Skeletal muscle cell (primary cell): ENCODE measurements at regions not wholly inside any gene's neighbourhood (a gene's known extent, or its start where the extent isn't known, plus 50 kb on each side); places are given as distances from the start of the nearest gene placed in this dataset.

ENCODE experiments used
- DNase-seq: peaks from one replicate; pipeline ENCODE4 v3.0.0-alpha.2; 2010; ENCODE audit warnings: low read depth
- H3K4me3 ChIP-seq: 2 replicates; pipeline ENCODE4 v1.5.1; 2011; ENCODE audit warnings: low read depth, mild to moderate bottlenecking, control low read depth, low read length, moderate library complexity

- H3K4me3 ChIP-seq: no peak overlapping the region
- DNase-seq: no peak
Measured at GRCh38 chr6:7050004-7050403, 57.8 kb upstream of the RREB1 start.

GRCh38 chr6:7050872-7051779 is 56.6 kb upstream of the RREB1 start:
- DNase-seq: peak; percentile 75

DNA sequence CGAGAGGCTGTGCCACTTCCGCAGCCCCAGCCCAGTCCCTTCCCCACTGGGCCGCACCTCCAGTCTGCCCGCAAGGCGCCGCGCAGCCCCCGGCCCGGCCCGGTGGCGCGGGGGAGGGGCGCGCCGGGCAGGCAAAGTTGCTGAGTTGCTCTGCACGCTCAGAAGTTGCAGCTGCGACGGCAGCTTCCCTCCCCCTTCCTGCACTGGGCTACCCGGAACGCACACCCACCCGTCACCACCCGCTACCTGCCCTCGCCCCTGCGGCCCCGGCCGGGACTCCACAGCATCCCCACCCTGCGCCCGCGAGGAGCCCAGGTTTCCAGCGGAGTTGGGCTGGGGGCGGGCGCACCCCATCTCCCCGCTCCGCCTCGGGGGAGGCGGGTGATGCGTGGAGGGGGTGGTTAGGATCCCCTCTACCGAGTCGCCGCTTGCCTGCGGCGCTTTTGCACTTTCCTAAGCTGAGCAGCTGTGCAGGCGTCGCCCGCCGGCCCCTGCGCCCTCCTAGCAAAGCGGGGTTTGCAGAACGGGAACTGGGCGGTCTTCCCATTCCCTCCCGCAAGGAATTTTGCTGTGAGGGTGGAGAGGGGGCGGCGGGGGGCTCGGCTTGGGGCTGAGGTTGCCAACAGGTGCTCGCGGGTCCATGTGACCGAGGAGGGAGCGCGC is 55.9 kb upstream of the RREB1 start:
- peak overlapping the region; percentile 47 for H3K4me3 ChIP-seq
- DNase-seq: peak; percentile 45

More at GRCh38 chr6:7050872-7051779, 56.6 kb upstream of the RREB1 start:
- peak overlapping the region; percentile 47 for H3K4me3 ChIP-seq

GRCh38 chr6:7052443-7053011 is 55.2 kb upstream of the RREB1 start:
- peak overlapping the region; percentile 47 for H3K4me3 ChIP-seq
- peak; percentile 86 for DNase-seq

GRCh38 chr6:7053125-7053774 is 54.5 kb upstream of the RREB1 start:
- no peak overlapping the region for H3K4me3 ChIP-seq
- no peak for DNase-seq
